HEK293 (cell line): ENCODE measurements at regions not wholly inside any gene's neighbourhood (a gene's known extent, or its start where the extent isn't known, plus 50 kb on each side); places are given as distances from the start of the nearest gene placed in this dataset.

Experiments
- MEIS1 ChIP-seq: sonication (generic); formaldehyde crosslinking; IDR thresholded peaks from 2 replicates; pipeline ENCODE4 v1.8.1; 2022; ENCODE audit warnings: missing genetic modification reagents, mild to moderate bottlenecking, borderline replicate concordance
- YY1 ChIP-seq: fragments of 450-650 bp; formaldehyde crosslinking; IDR thresholded peaks from 2 replicates; pipeline ENCODE4 v1.5.1; 2018; ENCODE audit warnings: missing biosample characterization, missing genetic modification characterization
- ZBTB8A ChIP-seq: fragments of 450-650 bp; formaldehyde crosslinking; IDR thresholded peaks from 2 replicates; pipeline ENCODE4 v1.5.1; 2016; ENCODE audit warnings: missing biosample characterization, missing genetic modification characterization
- ZFP41 ChIP-seq: fragments of 450-650 bp; formaldehyde crosslinking; IDR thresholded peaks from 2 replicates; pipeline ENCODE4 v1.5.1; 2016; ENCODE audit warnings: missing biosample characterization, missing genetic modification characterization, borderline replicate concordance
- ZNF174 ChIP-seq: fragments of 450-650 bp; formaldehyde crosslinking; IDR thresholded peaks from 2 replicates; pipeline ENCODE4 v1.5.0; 2017; ENCODE audit warnings: missing biosample characterization, mild to moderate bottlenecking, missing genetic modification characterization
- ZNF248 ChIP-seq: fragments of 450-650 bp; formaldehyde crosslinking; IDR thresholded peaks from 2 replicates; pipeline ENCODE4 v1.5.1; 2017; ENCODE audit warnings: missing biosample characterization, missing genetic modification characterization
- ZNF530 ChIP-seq: fragments of 450-650 bp; formaldehyde crosslinking; IDR thresholded peaks from 2 replicates; pipeline ENCODE4 v1.5.1; 2016; ENCODE audit warnings: low read depth, missing biosample characterization, missing genetic modification characterization
- ZNF785 ChIP-seq: fragments of 450-650 bp; formaldehyde crosslinking; IDR thresholded peaks from 2 replicates; pipeline ENCODE4 v1.5.1; 2016; ENCODE audit warnings: missing biosample characterization, missing genetic modification characterization
- ZXDB ChIP-seq: fragments of 450-650 bp; formaldehyde crosslinking; IDR thresholded peaks from 2 replicates; pipeline ENCODE4 v1.5.1; 2016; ENCODE audit warnings: missing biosample characterization, missing genetic modification characterization
- TF ChIP-seq, protein P1 (sequence below): fragments of 450-650 bp; formaldehyde crosslinking; IDR thresholded peaks from 2 replicates; pipeline ENCODE4 v1.5.1; 2016; ENCODE audit warnings: missing biosample characterization, missing genetic modification characterization
- TF ChIP-seq, protein P2 (sequence below): fragments of 450-650 bp; IDR thresholded peaks from 2 replicates; pipeline ENCODE4 v1.5.1; 2018; ENCODE audit warnings: missing biosample characterization, missing genetic modification characterization
- TF ChIP-seq, protein P3 (sequence below): fragments of 450-650 bp; formaldehyde crosslinking; IDR thresholded peaks from 2 replicates; pipeline ENCODE4 v1.5.1; 2016; ENCODE audit warnings: missing biosample characterization, missing genetic modification characterization

DNA sequence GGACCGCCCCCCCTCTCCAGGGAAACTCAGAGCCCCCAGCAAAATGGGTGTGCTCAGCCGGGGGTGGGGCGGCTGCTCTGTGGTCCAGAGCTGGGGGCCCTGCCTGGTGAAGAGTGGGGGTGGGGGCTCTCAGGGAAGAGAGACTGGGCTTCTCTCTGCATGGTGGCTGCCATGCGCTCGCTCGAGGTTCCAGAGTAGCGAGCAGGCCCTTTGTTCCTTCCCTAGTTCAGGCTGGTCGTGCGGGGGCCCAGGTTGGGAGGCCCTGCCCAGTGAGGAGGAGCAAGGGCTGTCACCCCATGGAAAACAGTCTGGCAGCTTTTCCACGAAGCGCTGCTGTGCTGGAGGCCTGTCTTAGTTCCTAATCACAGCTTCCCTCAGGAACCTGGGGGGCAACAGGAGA, 134.6 kb downstream of the AEBP2 start:
- TF ChIP-seq ZNF248: no peak
- no peak for TF ChIP-seq ZBTB8A
- TF ChIP-seq, protein P1, sequence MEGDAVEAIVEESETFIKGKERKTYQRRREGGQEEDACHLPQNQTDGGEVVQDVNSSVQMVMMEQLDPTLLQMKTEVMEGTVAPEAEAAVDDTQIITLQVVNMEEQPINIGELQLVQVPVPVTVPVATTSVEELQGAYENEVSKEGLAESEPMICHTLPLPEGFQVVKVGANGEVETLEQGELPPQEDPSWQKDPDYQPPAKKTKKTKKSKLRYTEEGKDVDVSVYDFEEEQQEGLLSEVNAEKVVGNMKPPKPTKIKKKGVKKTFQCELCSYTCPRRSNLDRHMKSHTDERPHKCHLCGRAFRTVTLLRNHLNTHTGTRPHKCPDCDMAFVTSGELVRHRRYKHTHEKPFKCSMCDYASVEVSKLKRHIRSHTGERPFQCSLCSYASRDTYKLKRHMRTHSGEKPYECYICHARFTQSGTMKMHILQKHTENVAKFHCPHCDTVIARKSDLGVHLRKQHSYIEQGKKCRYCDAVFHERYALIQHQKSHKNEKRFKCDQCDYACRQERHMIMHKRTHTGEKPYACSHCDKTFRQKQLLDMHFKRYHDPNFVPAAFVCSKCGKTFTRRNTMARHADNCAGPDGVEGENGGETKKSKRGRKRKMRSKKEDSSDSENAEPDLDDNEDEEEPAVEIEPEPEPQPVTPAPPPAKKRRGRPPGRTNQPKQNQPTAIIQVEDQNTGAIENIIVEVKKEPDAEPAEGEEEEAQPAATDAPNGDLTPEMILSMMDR (tag by site-specific recombination): no peak
- TF ChIP-seq, protein P2, sequence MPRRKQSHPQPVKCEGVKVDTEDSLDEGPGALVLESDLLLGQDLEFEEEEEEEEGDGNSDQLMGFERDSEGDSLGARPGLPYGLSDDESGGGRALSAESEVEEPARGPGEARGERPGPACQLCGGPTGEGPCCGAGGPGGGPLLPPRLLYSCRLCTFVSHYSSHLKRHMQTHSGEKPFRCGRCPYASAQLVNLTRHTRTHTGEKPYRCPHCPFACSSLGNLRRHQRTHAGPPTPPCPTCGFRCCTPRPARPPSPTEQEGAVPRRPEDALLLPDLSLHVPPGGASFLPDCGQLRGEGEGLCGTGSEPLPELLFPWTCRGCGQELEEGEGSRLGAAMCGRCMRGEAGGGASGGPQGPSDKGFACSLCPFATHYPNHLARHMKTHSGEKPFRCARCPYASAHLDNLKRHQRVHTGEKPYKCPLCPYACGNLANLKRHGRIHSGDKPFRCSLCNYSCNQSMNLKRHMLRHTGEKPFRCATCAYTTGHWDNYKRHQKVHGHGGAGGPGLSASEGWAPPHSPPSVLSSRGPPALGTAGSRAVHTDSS: no peak
- TF ChIP-seq, protein P3, sequence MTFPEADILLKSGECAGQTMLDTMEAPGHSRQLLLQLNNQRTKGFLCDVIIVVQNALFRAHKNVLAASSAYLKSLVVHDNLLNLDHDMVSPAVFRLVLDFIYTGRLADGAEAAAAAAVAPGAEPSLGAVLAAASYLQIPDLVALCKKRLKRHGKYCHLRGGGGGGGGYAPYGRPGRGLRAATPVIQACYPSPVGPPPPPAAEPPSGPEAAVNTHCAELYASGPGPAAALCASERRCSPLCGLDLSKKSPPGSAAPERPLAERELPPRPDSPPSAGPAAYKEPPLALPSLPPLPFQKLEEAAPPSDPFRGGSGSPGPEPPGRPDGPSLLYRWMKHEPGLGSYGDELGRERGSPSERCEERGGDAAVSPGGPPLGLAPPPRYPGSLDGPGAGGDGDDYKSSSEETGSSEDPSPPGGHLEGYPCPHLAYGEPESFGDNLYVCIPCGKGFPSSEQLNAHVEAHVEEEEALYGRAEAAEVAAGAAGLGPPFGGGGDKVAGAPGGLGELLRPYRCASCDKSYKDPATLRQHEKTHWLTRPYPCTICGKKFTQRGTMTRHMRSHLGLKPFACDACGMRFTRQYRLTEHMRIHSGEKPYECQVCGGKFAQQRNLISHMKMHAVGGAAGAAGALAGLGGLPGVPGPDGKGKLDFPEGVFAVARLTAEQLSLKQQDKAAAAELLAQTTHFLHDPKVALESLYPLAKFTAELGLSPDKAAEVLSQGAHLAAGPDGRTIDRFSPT (tag by site-specific recombination): no peak
- no peak for TF ChIP-seq ZNF785 (tag by site-specific recombination)
- no peak for TF ChIP-seq MEIS1 (CRISPR knock-in tag)
- TF ChIP-seq ZNF174 (tag by site-specific recombination): no peak
- no peak for TF ChIP-seq ZXDB (tag by site-specific recombination)
- no peak for TF ChIP-seq ZFP41 (tag by site-specific recombination)
- TF ChIP-seq YY1 (tag by site-specific recombination): no peak
- no peak for TF ChIP-seq ZNF530 (tag by site-specific recombination)
